Keratinocyte (primary cell): ENCODE measurements at regions not wholly inside any gene's neighbourhood (a gene's known extent, or its start where the extent isn't known, plus 50 kb on each side); places are given as distances from the start of the nearest gene placed in this dataset.

Source experiments
- DNase-seq: peaks from one replicate; pipeline ENCODE4 v3.0.0-alpha.2; 2011; ENCODE audit warnings: low read depth, missing footprints, low spot score
- FAIRE-seq: peaks from 2 replicates; lab custom pipeline; 2011; peaks lifted over from hg19 to GRCh38; lab: Jason Lieb, UNC
- H2AFZ ChIP-seq: 2 replicates; pipeline ENCODE4 v1.6.0; 2012; ENCODE audit warnings: low read length, control low read depth, inconsistent platforms; ENCODE audit not compliant: control insufficient read depth
- H3K27ac ChIP-seq: 2 replicates; pipeline ENCODE4 v1.5.1; 2011; ENCODE audit warnings: low read length; ENCODE audit not compliant: control insufficient read depth, insufficient read depth
- H3K27me3 ChIP-seq: 3 replicates; pipeline ENCODE4 v1.6.0; 2011; ENCODE audit warnings: low read length; ENCODE audit not compliant: control insufficient read depth, insufficient read depth; ENCODE audit errors: extremely low read depth
- H3K36me3 ChIP-seq, 2 experiments: 2 replicates in 1 of 2; 3 replicates in 1 of 2; pipeline ENCODE4 v1.5.1; 2011; ENCODE audit warnings: low read length in 2 of 2, mild to moderate bottlenecking in 1 of 2; ENCODE audit not compliant: control insufficient read depth in 2 of 2, insufficient read depth in 2 of 2; ENCODE audit errors: extremely low read depth in 1 of 2
- H3K4me1 ChIP-seq: 3 replicates; pipeline ENCODE4 v1.5.1; 2011; ENCODE audit warnings: low read length; ENCODE audit not compliant: control insufficient read depth, insufficient read depth; ENCODE audit errors: extremely low read depth
- H3K4me2 ChIP-seq: 3 replicates; pipeline ENCODE4 v1.6.0; 2011; ENCODE audit warnings: low read depth, low read length; ENCODE audit not compliant: control insufficient read depth, insufficient read depth; ENCODE audit errors: extremely low read depth
- H3K4me3 ChIP-seq, 3 experiments: fragments of 200-600 bp in 1 of 3; sonication (generic) in 1 of 3; 2 replicates in 2 of 3; 3 replicates in 1 of 3; pipeline ENCODE4 v1.5.1; 2011 to 2016; ENCODE audit warnings: low read length in 3 of 3, mild to moderate bottlenecking in 3 of 3, control low read depth in 2 of 3, inconsistent platforms in 1 of 3, low read depth in 1 of 3, mixed read lengths in 1 of 3, mixed run types in 1 of 3, moderate library complexity in 1 of 3; ENCODE audit not compliant: control insufficient read depth in 2 of 3, insufficient read depth in 2 of 3; ENCODE audit errors: extremely low read depth in 1 of 3
- H3K79me2 ChIP-seq: 2 replicates; pipeline ENCODE4 v1.6.0; 2012; ENCODE audit warnings: low read length; ENCODE audit not compliant: control insufficient read depth, insufficient read depth
- H3K9ac ChIP-seq: 3 replicates; pipeline ENCODE4 v1.6.0; 2011; ENCODE audit warnings: low read length; ENCODE audit not compliant: control insufficient read depth, insufficient read depth; ENCODE audit errors: extremely low read depth
- H3K9me1 ChIP-seq: 3 replicates; pipeline ENCODE4 v1.6.0; 2011; ENCODE audit warnings: low read length; ENCODE audit not compliant: control insufficient read depth, insufficient read depth; ENCODE audit errors: extremely low read depth
- H3K9me3 ChIP-seq: 2 replicates; pipeline ENCODE4 v1.5.1; 2012; ENCODE audit warnings: low read depth, low read length; ENCODE audit not compliant: control insufficient read depth
- H4K20me1 ChIP-seq: 3 replicates; pipeline ENCODE4 v1.6.0; 2011; ENCODE audit warnings: low read length; ENCODE audit not compliant: control insufficient read depth, insufficient read depth; ENCODE audit errors: extremely low read depth
- CTCF ChIP-seq, 3 experiments: IDR thresholded peaks in 1 of 3; conservative IDR thresholded peaks in 1 of 3; optimal IDR thresholded peaks in 1 of 3; 2 replicates in 2 of 3; 3 replicates in 1 of 3; pipeline versions ENCODE3 to v1.5.1; 2011; ENCODE audit warnings: low read length in 3 of 3, mild to moderate bottlenecking in 3 of 3, moderate library complexity in 2 of 3, control low read depth in 1 of 3, inconsistent platforms in 1 of 3; ENCODE audit not compliant: insufficient read depth in 2 of 3; ENCODE audit errors: extremely low read depth in 1 of 3
- EZH2 ChIP-seq: IDR thresholded peaks from one replicate; pipeline ENCODE4 v1.6.1; 2012; ENCODE audit warnings: inconsistent platforms, mild to moderate bottlenecking, low read length, moderate library complexity
- dilution Hi-C: fragments of 300-500 bp; cut with MboI; formaldehyde crosslinking; loops from one replicate; pipeline ENCODE4 v1.7.0; 2020; ENCODE audit warnings: low sequenced_read_pairs; ENCODE audit not compliant: extremely low pct_ligation_motif_present

- TF ChIP-seq CTCF (optimal IDR thresholded peaks at IDR 0.05 in 1 of 3, IDR thresholded peaks at IDR 0.05 in 1 of 3, conservative IDR thresholded peaks at IDR 0.05 in 1 of 3; ENCODE audit: extremely low read depth in 1 of 3, insufficient read depth in 2 of 3, low read length in 3 of 3) (no peak), EZH2 (no peak)
- no peak overlapping the region for H3K4me3 ChIP-seq
- DNase-seq (no peak), FAIRE-seq (no peak)
- no peak overlapping the region for H3K4me2 ChIP-seq
- H3K27me3 ChIP-seq, result no peaks in the 10 kb centered on the region
- H3K36me3 ChIP-seq, result no peaks in the 10 kb centered on the region
- no peaks in the 10 kb centered on the region for H3K9me3 ChIP-seq
- no peaks in the 10 kb centered on the region for H3K4me1 ChIP-seq
- H3K9ac ChIP-seq, result no peak overlapping the region
- H4K20me1 ChIP-seq, result no peaks in the 10 kb centered on the region
- no peak overlapping the region for H3K27ac ChIP-seq
- H2AFZ ChIP-seq, result no peak overlapping the region
- H3K79me2 ChIP-seq, result no peaks in the 10 kb centered on the region
- no peaks in the 10 kb centered on the region for H3K9me1 ChIP-seq
- dilution Hi-C loops, result no loop called here
Observed at GRCh38 chr7:115704884-115705283, 325.7 kb downstream of the TFEC start.

- FAIRE-seq, result no peak
- dilution Hi-C loops, result no loop called here
Observed at GRCh38 chr7:115701141-115701540, 329.4 kb downstream of the TFEC start.

More at GRCh38 chr7:115701141-115701540, 329.4 kb downstream of the TFEC start:
- Histone ChIP-seq H3K27me3 (no peaks in the 10 kb centered on the region), H3K9me3 (no peaks in the 10 kb centered on the region), H3K9me1 (no peaks in the 10 kb centered on the region), H3K36me3 (no peaks in the 10 kb centered on the region), H4K20me1 (no peaks in the 10 kb centered on the region), H3K27ac (no peak overlapping the region), H3K9ac (no peak overlapping the region), H3K4me3 (no peak overlapping the region), H3K4me1 (no peaks in the 10 kb centered on the region), H2AFZ (no peak overlapping the region), H3K4me2 (no peak overlapping the region), H3K79me2 (no peaks in the 10 kb centered on the region)
- TF ChIP-seq CTCF (optimal IDR thresholded peaks at IDR 0.05 in 1 of 3, IDR thresholded peaks at IDR 0.05 in 1 of 3, conservative IDR thresholded peaks at IDR 0.05 in 1 of 3; ENCODE audit: extremely low read depth in 1 of 3, insufficient read depth in 2 of 3, low read length in 3 of 3) (no peak), EZH2 (no peak)
- DNase-seq, result no peak
